ENCODE measurements at regions not wholly inside any gene's neighbourhood (a gene's known extent, or its start where the extent isn't known, plus 50 kb on each side); places are given as distances from the start of the nearest gene placed in this dataset.

DNA sequence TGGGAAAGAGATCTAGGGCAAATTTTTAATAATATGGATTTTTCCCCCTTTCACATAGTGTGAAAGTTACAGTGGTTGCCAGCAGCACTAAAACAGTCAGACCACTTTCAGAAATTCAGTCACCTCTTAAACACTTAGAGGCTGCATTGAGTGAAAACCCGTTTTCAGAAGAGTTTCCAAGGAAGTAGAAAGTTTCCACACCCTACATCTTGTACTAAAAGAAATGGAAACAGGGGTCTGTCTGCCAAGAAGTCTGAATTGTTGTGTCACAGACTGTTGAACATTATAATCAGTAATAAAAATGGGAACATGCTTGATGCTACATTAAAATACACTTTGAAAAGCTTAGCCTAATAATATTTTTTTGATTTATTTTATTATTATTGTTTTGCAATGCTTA, 278.9 kb upstream of the KCNJ16 start:
- no peaks in the 10 kb centered on the region for H3K27me3 Mint-ChIP-seq (ENCODE audit: low read depth)
- H3K9me3 Mint-ChIP-seq = peaks cover 17% of the 10 kb centered on the region
- no peak overlapping the region for H3K27ac Mint-ChIP-seq
- H3K36me3 Mint-ChIP-seq (ENCODE audit: low read depth) = peaks cover 1% of the 10 kb centered on the region
- H3K4me1 Mint-ChIP-seq (ENCODE audit: low read depth) = no peaks in the 10 kb centered on the region
- no peak overlapping the region for H3K4me3 Mint-ChIP-seq

DNA sequence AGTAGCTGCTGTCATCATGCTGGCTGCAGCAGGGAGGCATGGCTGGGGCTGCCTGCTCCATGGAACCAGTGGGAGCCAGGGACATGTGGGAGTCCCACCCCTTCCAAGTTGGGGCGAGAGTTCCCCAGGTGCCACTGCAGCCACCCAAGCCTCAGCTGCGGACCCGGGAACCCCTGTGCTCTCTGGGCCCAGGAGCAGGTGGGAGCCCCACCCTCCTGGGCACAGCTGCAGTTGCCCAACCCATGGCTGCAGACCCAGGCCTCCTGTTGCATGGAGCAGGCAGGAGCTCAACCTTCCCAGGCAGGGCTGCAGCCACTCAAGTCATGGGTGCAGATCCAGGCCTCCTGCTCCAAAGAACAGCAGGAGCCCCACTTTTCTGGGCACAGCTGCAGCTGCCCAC, 274.2 kb upstream of the KCNJ16 start:
- no peaks in the 10 kb centered on the region for H3K4me1 Mint-ChIP-seq (ENCODE audit: low read depth)
- H3K27ac Mint-ChIP-seq = no peak overlapping the region
- H3K9me3 Mint-ChIP-seq = peaks cover 13% of the 10 kb centered on the region
- H3K27me3 Mint-ChIP-seq (ENCODE audit: low read depth) = no peaks in the 10 kb centered on the region
- H3K36me3 Mint-ChIP-seq (ENCODE audit: low read depth) = no peaks in the 10 kb centered on the region
- H3K4me3 Mint-ChIP-seq = no peak overlapping the region

DNA sequence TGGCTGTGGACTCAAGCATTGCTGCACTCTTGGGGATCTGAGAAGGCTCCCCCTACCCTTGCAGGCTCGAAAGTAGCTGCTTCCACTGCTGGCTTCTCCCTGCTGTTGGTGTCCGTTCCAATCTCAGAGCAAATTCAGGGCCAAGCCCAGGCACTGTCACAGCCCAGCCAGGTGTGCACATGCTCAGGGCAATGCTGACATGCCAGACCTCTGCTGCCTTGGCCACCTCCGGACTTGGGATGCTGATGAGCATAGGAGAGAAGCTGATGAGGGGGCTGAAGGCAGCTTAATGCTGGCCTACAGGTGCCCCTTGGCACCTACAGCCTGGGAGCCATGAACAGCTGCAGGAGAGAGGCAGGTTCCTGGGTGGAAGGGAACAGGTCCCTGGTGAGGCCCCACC, 273.7 kb upstream of the KCNJ16 start:
- no peak overlapping the region for H3K27ac Mint-ChIP-seq

GRCh38 chr17:69802045-69802740, 272.8 kb upstream of the KCNJ16 start:
- Mint-ChIP-seq H3K9me3 (peaks cover 13% of the 10 kb centered on the region), H3K27ac (no peak overlapping the region), H3K36me3 (ENCODE audit: low read depth) (no peaks in the 10 kb centered on the region), H3K4me3 (no peak overlapping the region), H3K27me3 (ENCODE audit: low read depth) (no peaks in the 10 kb centered on the region), H3K4me1 (ENCODE audit: low read depth) (no peaks in the 10 kb centered on the region)

More for the DNA sequence above, 273.7 kb upstream of the KCNJ16 start:
- Mint-ChIP-seq H3K4me3 (no peak overlapping the region), H3K9me3 (peaks cover 13% of the 10 kb centered on the region), H3K27me3 (ENCODE audit: low read depth) (no peaks in the 10 kb centered on the region), H3K36me3 (ENCODE audit: low read depth) (no peaks in the 10 kb centered on the region), H3K4me1 (ENCODE audit: low read depth) (no peaks in the 10 kb centered on the region)

- Mint-ChIP-seq H3K9me3 (no peaks in the 10 kb centered on the region), H3K27me3 (ENCODE audit: low read depth) (no peaks in the 10 kb centered on the region), H3K36me3 (ENCODE audit: low read depth) (no peaks in the 10 kb centered on the region), H3K27ac (no peak overlapping the region), H3K4me1 (ENCODE audit: low read depth) (no peaks in the 10 kb centered on the region), H3K4me3 (no peak overlapping the region)
Measured at GRCh38 chr17:69809331-69809730, 265.7 kb upstream of the KCNJ16 start.

GRCh38 chr17:69810326-69810965, 264.6 kb upstream of the KCNJ16 start:
- Mint-ChIP-seq H3K9me3 (no peaks in the 10 kb centered on the region), H3K27me3 (ENCODE audit: low read depth) (no peaks in the 10 kb centered on the region), H3K27ac (no peak overlapping the region), H3K4me1 (ENCODE audit: low read depth) (no peaks in the 10 kb centered on the region), H3K36me3 (ENCODE audit: low read depth) (no peaks in the 10 kb centered on the region), H3K4me3 (no peak overlapping the region)

GRCh38 chr17:69812240-69812837, 262.7 kb upstream of the KCNJ16 start:
- H3K9me3 Mint-ChIP-seq = no peaks in the 10 kb centered on the region
- no peaks in the 10 kb centered on the region for H3K36me3 Mint-ChIP-seq (ENCODE audit: low read depth)
- H3K4me1 Mint-ChIP-seq (ENCODE audit: low read depth) = no peaks in the 10 kb centered on the region
- no peak overlapping the region for H3K4me3 Mint-ChIP-seq
- H3K27ac Mint-ChIP-seq = no peak overlapping the region
- H3K27me3 Mint-ChIP-seq (ENCODE audit: low read depth) = no peaks in the 10 kb centered on the region

- Mint-ChIP-seq H3K4me3 (no peak overlapping the region), H3K9me3 (peaks cover 4% of the 10 kb centered on the region), H3K4me1 (ENCODE audit: low read depth) (no peaks in the 10 kb centered on the region), H3K36me3 (ENCODE audit: low read depth) (no peaks in the 10 kb centered on the region), H3K27me3 (ENCODE audit: low read depth) (no peaks in the 10 kb centered on the region), H3K27ac (no peak overlapping the region)
Measured at GRCh38 chr17:69814031-69814430, 261.0 kb upstream of the KCNJ16 start.

- Mint-ChIP-seq H3K27ac (no peak overlapping the region), H3K36me3 (ENCODE audit: low read depth) (no peaks in the 10 kb centered on the region), H3K4me1 (ENCODE audit: low read depth) (no peaks in the 10 kb centered on the region), H3K9me3 (peaks cover 6% of the 10 kb centered on the region), H3K4me3 (no peak overlapping the region), H3K27me3 (ENCODE audit: low read depth) (no peaks in the 10 kb centered on the region)
Measured at GRCh38 chr17:69815406-69815805, 259.6 kb upstream of the KCNJ16 start.

GRCh38 chr17:69818467-69818866, 256.6 kb upstream of the KCNJ16 start:
- Mint-ChIP-seq H3K9me3 (peaks cover 8% of the 10 kb centered on the region), H3K36me3 (ENCODE audit: low read depth) (no peaks in the 10 kb centered on the region), H3K27me3 (ENCODE audit: low read depth) (no peaks in the 10 kb centered on the region), H3K27ac (no peak overlapping the region), H3K4me1 (ENCODE audit: low read depth) (no peaks in the 10 kb centered on the region), H3K4me3 (no peak overlapping the region)

DNA sequence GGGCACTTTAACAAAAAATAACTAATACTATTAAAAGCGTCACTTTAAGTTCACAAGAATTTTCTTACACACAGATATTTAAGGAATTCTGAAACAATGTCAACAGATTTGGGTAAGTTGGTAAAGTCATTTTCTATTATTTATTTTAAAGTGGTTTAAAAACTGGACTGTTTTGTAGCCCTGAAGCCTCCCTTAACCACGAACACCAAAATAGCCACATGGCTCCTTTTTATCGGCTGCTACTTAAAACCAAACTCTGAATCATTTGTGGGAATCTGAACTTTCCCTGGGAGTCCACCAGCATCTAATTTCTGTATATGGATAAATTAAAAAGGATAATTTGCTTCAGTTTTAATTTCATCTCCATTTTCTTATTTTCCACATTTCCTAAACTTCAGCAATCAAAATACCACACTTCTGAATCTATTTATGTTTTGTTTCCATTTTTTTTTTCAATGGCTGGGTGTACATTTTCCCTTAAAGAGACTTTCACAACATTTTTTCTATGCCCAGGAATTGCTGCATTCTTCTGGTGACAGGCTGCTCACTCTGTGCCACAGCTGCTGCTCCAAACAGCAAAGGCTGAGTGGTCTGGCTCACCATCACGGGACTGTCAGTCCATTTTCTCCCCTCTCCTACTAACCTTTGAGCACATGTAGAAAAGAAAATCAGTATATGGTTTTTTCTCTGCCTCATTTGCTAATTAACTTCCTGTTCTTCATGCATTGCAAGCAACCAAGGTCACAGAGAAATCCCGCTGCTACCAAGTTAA, 255.5 kb upstream of the KCNJ16 start:
- Mint-ChIP-seq H3K27me3 (ENCODE audit: low read depth) (no peaks in the 10 kb centered on the region), H3K4me3 (no peak overlapping the region), H3K9me3 (peaks cover 13% of the 10 kb centered on the region), H3K27ac (no peak overlapping the region), H3K36me3 (ENCODE audit: low read depth) (no peaks in the 10 kb centered on the region), H3K4me1 (ENCODE audit: low read depth) (no peaks in the 10 kb centered on the region)

GRCh38 chr17:69820876-69821473, 254.1 kb upstream of the KCNJ16 start:
- H3K4me3 Mint-ChIP-seq = no peak overlapping the region
- no peak overlapping the region for H3K27ac Mint-ChIP-seq
- no peaks in the 10 kb centered on the region for H3K4me1 Mint-ChIP-seq (ENCODE audit: low read depth)
- peaks cover 16% of the 10 kb centered on the region for H3K9me3 Mint-ChIP-seq
- no peaks in the 10 kb centered on the region for H3K36me3 Mint-ChIP-seq (ENCODE audit: low read depth)
- H3K27me3 Mint-ChIP-seq (ENCODE audit: low read depth) = no peaks in the 10 kb centered on the region

GRCh38 chr17:69822314-69822875, 252.6 kb upstream of the KCNJ16 start:
- H3K36me3 Mint-ChIP-seq (ENCODE audit: low read depth) = no peaks in the 10 kb centered on the region
- H3K27me3 Mint-ChIP-seq (ENCODE audit: low read depth) = no peaks in the 10 kb centered on the region
- H3K4me1 Mint-ChIP-seq (ENCODE audit: low read depth) = no peaks in the 10 kb centered on the region
- H3K27ac Mint-ChIP-seq = no peak overlapping the region
- no peak overlapping the region for H3K4me3 Mint-ChIP-seq
- peaks cover 16% of the 10 kb centered on the region for H3K9me3 Mint-ChIP-seq

GRCh38 chr17:69828087-69828486, 246.9 kb upstream of the KCNJ16 start:
- no peak overlapping the region for H3K27ac Mint-ChIP-seq
- H3K4me1 Mint-ChIP-seq (ENCODE audit: low read depth) = no peaks in the 10 kb centered on the region
- no peak overlapping the region for H3K4me3 Mint-ChIP-seq
- H3K27me3 Mint-ChIP-seq (ENCODE audit: low read depth) = no peaks in the 10 kb centered on the region
- no peaks in the 10 kb centered on the region for H3K36me3 Mint-ChIP-seq (ENCODE audit: low read depth)
- H3K9me3 Mint-ChIP-seq = peaks cover 8% of the 10 kb centered on the region

Data from T-helper 1 cell treated with Interleukin-12 subunit alpha and Interleukin-12 subunit beta and Interleukin-4 antibody, amounts not matched to agents 30 μg/mL and 1 μg/mL, for 36 hours (primary cell).